Adrenal gland (tissue), 9 donors: ENCODE measurements at regions not wholly inside any gene's neighbourhood (a gene's known extent, or its start where the extent isn't known, plus 50 kb on each side); places are given as distances from the start of the nearest gene placed in this dataset.

Source experiments
- DNase-seq, 7 donors: peaks; one replicate each; pipeline ENCODE4 v3.0.0-alpha.2; 2019 to 2020
- H3K27ac ChIP-seq, 5 donors: fragments of 200-600 bp; sonication (generic) in 4 of 5; 1 replicate in 3 of 5; 2 replicates in 2 of 5; pipeline versions ENCODE4 v1.5.1 to v1.8.0; 2016 to 2020; ENCODE audit warnings: mild to moderate bottlenecking in 1 of 5
- H3K27me3 ChIP-seq: fragments of 200-600 bp; 2 replicates; pipeline ENCODE4 v1.8.0; 2021
- H3K36me3 ChIP-seq, 2 donors: fragments of 200-600 bp; replicated peaks in 1 of 2; 1 replicate in 1 of 2; 2 replicates in 1 of 2; pipeline versions ENCODE4 v1.5.1 to v1.8.0; 2018 to 2022
- H3K4me1 ChIP-seq, 2 donors: fragments of 200-600 bp; replicated peaks in 1 of 2; 1 replicate in 1 of 2; 2 replicates in 1 of 2; pipeline versions ENCODE4 v1.5.1 to v1.8.0; 2018 to 2021
- H3K4me3 ChIP-seq, 4 donors: fragments of 200-600 bp; sonication (generic) in 3 of 4; one replicate each; pipeline ENCODE4 v1.5.1; 2016 to 2018
- H3K9me3 ChIP-seq, 3 donors: fragments of 200-600 bp; sonication (generic) in 1 of 3; replicated peaks in 1 of 3; 1 replicate in 2 of 3; 2 replicates in 1 of 3; pipeline versions ENCODE4 v1.5.1 to v1.8.0; 2016 to 2021
- CTCF ChIP-seq, 6 experiments: fragments of 450-650 bp in 4 of 6; fragments of 200-600 bp in 2 of 6; sonication (generic) in 1 of 6; IDR thresholded peaks; 1 replicate in 5 of 6; 2 replicates in 1 of 6; pipeline versions ENCODE4 v1.5.1 to v1.8.0; 2016 to 2021; ENCODE audit warnings: antibody characterized with exemption in 6 of 6, mild to moderate bottlenecking in 2 of 6, moderate library complexity in 1 of 6
- POLR2A ChIP-seq, 2 donors: fragments of 450-650 bp; IDR thresholded peaks; one replicate each; pipeline ENCODE4 v1.6.1; 2017; ENCODE audit warnings: antibody characterized with exemption in 2 of 2, mild to moderate bottlenecking in 2 of 2, moderate library complexity in 1 of 2
- WGBS, 4 donors: extraction: QIAGEN DNeasy Blood & Tissue Kit in 2 of 4; methylation state at CpG; one replicate each; pipeline versions ENCODE4 v1.1.5 to v1.1.7; 2013 to 2017; 5-methylcytosine and 5-hydroxymethylcytosine counted together
- intact Hi-C, 2 donors: fragments of 100-400 bp; cut with DNase I; formaldehyde crosslinking; loops; one replicate each; pipeline versions ENCODE4 v1.14.1 to v1.15.0; 2022 to 2023
- donor health status: healthy with polysubstance abuse.
- donor health status: Bipolar disorder and iron deficiency.
- donor health status: DM: yes; HTN: yes; CAD: no.
- donor health status: DM: no; HTN: no; CAD: no.
- donor health status: DM: no; HTN: no; CAD: no.

- no peaks in the 10 kb centered on the region for H3K4me1 ChIP-seq
- no peak for TF ChIP-seq POLR2A (IDR thresholded peaks at IDR 0.05)
- TF ChIP-seq CTCF (IDR thresholded peaks at IDR 0.05), result no peak
- H3K4me3 ChIP-seq, result no peak overlapping the region
- no peaks in the 10 kb centered on the region for H3K27me3 ChIP-seq
- intact Hi-C loops, result no loop called here
- no peak for DNase-seq
- 60 to 72% (median 68%) methylated on average over 30 to 35 of the region's 35 CpGs for WGBS, 4 donors
- no peaks in the 10 kb centered on the region for H3K36me3 ChIP-seq
- no peaks in the 10 kb centered on the region for H3K9me3 ChIP-seq
- H3K27ac ChIP-seq, result no peak overlapping the region
These were observed 173.0 kb downstream of the OLFM1 start for GRCh38 chr9:135260221-135261180.

GRCh38 chr9:135262248-135262647, 174.8 kb downstream of the OLFM1 start:
- Histone ChIP-seq H3K27me3 (no peaks in the 10 kb centered on the region), H3K27ac (no peak overlapping the region), H3K36me3 (no peaks in the 10 kb centered on the region), H3K9me3 (no peaks in the 10 kb centered on the region), H3K4me1 (no peaks in the 10 kb centered on the region), H3K4me3 (no peak overlapping the region)
- DNase-seq, result no peak
- intact Hi-C loops, result no loop called here
- TF ChIP-seq POLR2A (IDR thresholded peaks at IDR 0.05), result no peak
- no peak for TF ChIP-seq CTCF (IDR thresholded peaks at IDR 0.05)
- 57 to 63% (median 59%) methylated on average over 7 of the region's 7 CpGs for WGBS, 4 donors

GRCh38 chr9:135263511-135263910, 176.0 kb downstream of the OLFM1 start:
- H3K27me3 ChIP-seq, result no peaks in the 10 kb centered on the region
- WGBS, 4 donors, result 33 to 57% (median 48%) methylated on average over 2 to 5 of the region's 5 CpGs

GRCh38 chr9:135265931-135266330, 178.5 kb downstream of the OLFM1 start:
- 57 to 82% (median 73%) methylated on average over 3 to 10 of the region's 10 CpGs for WGBS, 4 donors
- DNase-seq, result no peak
- no peaks in the 10 kb centered on the region for H3K9me3 ChIP-seq
- intact Hi-C loops, result no loop called here
- H3K27ac ChIP-seq, result no peak overlapping the region
- H3K27me3 ChIP-seq, result no peaks in the 10 kb centered on the region
- H3K4me1 ChIP-seq, result no peaks in the 10 kb centered on the region
- H3K4me3 ChIP-seq, result no peak overlapping the region
- TF ChIP-seq POLR2A (IDR thresholded peaks at IDR 0.05) (no peak), CTCF (IDR thresholded peaks at IDR 0.05) (no peak)
- no peaks in the 10 kb centered on the region for H3K36me3 ChIP-seq

More at GRCh38 chr9:135263511-135263910, 176.0 kb downstream of the OLFM1 start:
- Histone ChIP-seq H3K9me3 (no peaks in the 10 kb centered on the region), H3K36me3 (no peaks in the 10 kb centered on the region), H3K4me1 (no peaks in the 10 kb centered on the region), H3K4me3 (no peak overlapping the region), H3K27ac (no peak overlapping the region)
- no peak for DNase-seq
- TF ChIP-seq POLR2A (IDR thresholded peaks at IDR 0.05), result no peak
- no peak for TF ChIP-seq CTCF (IDR thresholded peaks at IDR 0.05)
- intact Hi-C loops, result no loop called here
